ENCODE measurements at regions not wholly inside any gene's neighbourhood (a gene's known extent, or its start where the extent isn't known, plus 50 kb on each side); places are given as distances from the start of the nearest gene placed in this dataset.

GRCh38 chr3:127108796-127109195, 84.1 kb upstream of the PRR23E start:
- DNase-seq, result no peak

GRCh38 chr3:127110982-127111693, 81.8 kb upstream of the PRR23E start:
- no peak for DNase-seq

- no peak for DNase-seq
Measured at GRCh38 chr3:127112796-127113570, 79.9 kb upstream of the PRR23E start.

GRCh38 chr3:127113571-127113891, 79.4 kb upstream of the PRR23E start:
- no peak for DNase-seq

GRCh38 chr3:127114337-127115070, 78.4 kb upstream of the PRR23E start:
- no peak for DNase-seq

- DNase-seq, result no peak
Measured at GRCh38 chr3:127115691-127116351, 77.1 kb upstream of the PRR23E start.

GRCh38 chr3:127118366-127118765, 74.6 kb upstream of the PRR23E start:
- no peak for DNase-seq

- DNase-seq, result no peak
Measured at GRCh38 chr3:127119693-127120464, 73.1 kb upstream of the PRR23E start.

- no peak for DNase-seq
Measured at GRCh38 chr3:127120851-127121647, 71.9 kb upstream of the PRR23E start.

GRCh38 chr3:127121885-127122284, 71.0 kb upstream of the PRR23E start:
- no peak for DNase-seq

- no peak for DNase-seq
Measured at GRCh38 chr3:127123533-127123932, 69.4 kb upstream of the PRR23E start.

GRCh38 chr3:127124120-127124519, 68.8 kb upstream of the PRR23E start:
- no peak for DNase-seq

GRCh38 chr3:127131424-127132170, 61.3 kb upstream of the PRR23E start:
- no peak for DNase-seq

GRCh38 chr3:127132876-127133275, 60.1 kb upstream of the PRR23E start:
- DNase-seq, result no peak

- no peak for DNase-seq
Measured at GRCh38 chr3:127133971-127134370, 59.0 kb upstream of the PRR23E start.

- no peak for DNase-seq
Measured at GRCh38 chr3:127134466-127134865, 58.5 kb upstream of the PRR23E start.

GRCh38 chr3:127134887-127135240, 58.1 kb upstream of the PRR23E start:
- DNase-seq, result no peak

GRCh38 chr3:127135241-127136023, 57.5 kb upstream of the PRR23E start:
- peak; percentile 13 for DNase-seq

GRCh38 chr3:127136024-127136600, 56.8 kb upstream of the PRR23E start:
- no peak for DNase-seq

- no peak for DNase-seq
Measured at GRCh38 chr3:127136706-127137105, 56.2 kb upstream of the PRR23E start.

Measured in NCI-H2227 treated with DMSO at 0.1 percent for 48 hours (cell line).